ENCODE measurements at regions not wholly inside any gene's neighbourhood (a gene's known extent, or its start where the extent isn't known, plus 50 kb on each side); places are given as distances from the start of the nearest gene placed in this dataset.

DNA sequence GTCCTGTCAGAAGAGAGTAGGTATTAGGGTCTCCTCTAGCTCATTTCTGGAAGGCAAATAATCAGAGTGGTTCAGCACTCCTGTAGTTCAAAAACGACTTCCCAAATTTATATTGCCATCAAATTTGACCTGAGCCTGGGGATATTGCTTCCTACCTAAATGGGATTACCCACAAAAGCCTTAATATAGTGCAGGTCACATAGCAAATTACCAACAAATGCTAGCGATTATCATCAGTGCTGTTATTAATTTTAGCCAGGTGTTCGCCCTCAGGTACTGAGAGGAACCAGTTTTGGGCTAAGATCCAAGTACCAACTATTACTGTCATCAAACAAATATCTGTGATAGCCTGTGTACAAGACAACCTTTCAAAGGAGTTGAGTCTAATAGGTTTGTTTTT is 661.8 kb upstream of the PTBP2 start:
- no peak for DNase-seq
- no peaks in the 10 kb centered on the region for H3K4me1 ChIP-seq
- no peaks in the 10 kb centered on the region for H3K9me3 ChIP-seq
- H3K27me3 ChIP-seq, result no peaks in the 10 kb centered on the region
- TF ChIP-seq, protein P1, sequence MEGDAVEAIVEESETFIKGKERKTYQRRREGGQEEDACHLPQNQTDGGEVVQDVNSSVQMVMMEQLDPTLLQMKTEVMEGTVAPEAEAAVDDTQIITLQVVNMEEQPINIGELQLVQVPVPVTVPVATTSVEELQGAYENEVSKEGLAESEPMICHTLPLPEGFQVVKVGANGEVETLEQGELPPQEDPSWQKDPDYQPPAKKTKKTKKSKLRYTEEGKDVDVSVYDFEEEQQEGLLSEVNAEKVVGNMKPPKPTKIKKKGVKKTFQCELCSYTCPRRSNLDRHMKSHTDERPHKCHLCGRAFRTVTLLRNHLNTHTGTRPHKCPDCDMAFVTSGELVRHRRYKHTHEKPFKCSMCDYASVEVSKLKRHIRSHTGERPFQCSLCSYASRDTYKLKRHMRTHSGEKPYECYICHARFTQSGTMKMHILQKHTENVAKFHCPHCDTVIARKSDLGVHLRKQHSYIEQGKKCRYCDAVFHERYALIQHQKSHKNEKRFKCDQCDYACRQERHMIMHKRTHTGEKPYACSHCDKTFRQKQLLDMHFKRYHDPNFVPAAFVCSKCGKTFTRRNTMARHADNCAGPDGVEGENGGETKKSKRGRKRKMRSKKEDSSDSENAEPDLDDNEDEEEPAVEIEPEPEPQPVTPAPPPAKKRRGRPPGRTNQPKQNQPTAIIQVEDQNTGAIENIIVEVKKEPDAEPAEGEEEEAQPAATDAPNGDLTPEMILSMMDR (IDR thresholded peaks at IDR 0.05), result no peak
- TF ChIP-seq POLR2AphosphoS5 (IDR thresholded peaks at IDR 0.05), result no peak
- TF ChIP-seq POLR2A (IDR thresholded peaks at IDR 0.05), result no peak
- TF ChIP-seq EP300 (IDR thresholded peaks at IDR 0.05), result no peak
- no peaks in the 10 kb centered on the region for H3K36me3 ChIP-seq
- intact Hi-C loops (cut with DNase I), result no loop called here
- H3K4me3 ChIP-seq, result no peak overlapping the region
- no peak overlapping the region for H3K27ac ChIP-seq
- whole genome bisulfite sequencing, 2 donors, result 65 to 77% methylated on average over 3 of the region's 3 CpGs

DNA sequence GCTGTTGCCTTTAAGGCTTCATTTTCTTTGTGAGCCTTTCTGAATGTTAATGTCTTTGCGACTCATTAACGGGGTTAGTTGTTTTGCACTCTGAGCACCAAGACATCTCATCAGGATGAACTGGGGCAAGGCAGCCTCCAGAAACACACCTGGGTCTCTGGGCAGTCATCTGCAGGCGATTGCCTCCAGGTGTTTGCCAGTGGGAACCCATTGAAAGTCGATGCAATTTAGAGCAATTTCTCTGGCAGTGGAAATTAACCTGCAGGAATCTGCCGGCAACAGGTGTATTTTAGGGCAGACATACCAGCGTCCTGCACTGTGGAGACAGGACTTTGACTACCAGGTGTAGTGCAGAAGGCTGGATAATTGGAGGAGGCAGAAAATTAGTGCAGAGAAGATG is 661.0 kb upstream of the PTBP2 start:
- WGBS, 2 donors, result 25 to 59% methylated on average over 6 of the region's 6 CpGs
- H3K27ac ChIP-seq, result no peak overlapping the region
- H3K4me1 ChIP-seq, result no peaks in the 10 kb centered on the region
- no peak for DNase-seq
- H3K36me3 ChIP-seq, result no peaks in the 10 kb centered on the region
- TF ChIP-seq, protein P1 (IDR thresholded peaks at IDR 0.05), result no peak
- TF ChIP-seq POLR2A (IDR thresholded peaks at IDR 0.05), result no peak
- no peak for TF ChIP-seq EP300 (IDR thresholded peaks at IDR 0.05)
- intact Hi-C loops (cut with DNase I), result no loop called here
- H3K27me3 ChIP-seq, result no peaks in the 10 kb centered on the region
- no peak overlapping the region for H3K4me3 ChIP-seq
- no peaks in the 10 kb centered on the region for H3K9me3 ChIP-seq

DNA sequence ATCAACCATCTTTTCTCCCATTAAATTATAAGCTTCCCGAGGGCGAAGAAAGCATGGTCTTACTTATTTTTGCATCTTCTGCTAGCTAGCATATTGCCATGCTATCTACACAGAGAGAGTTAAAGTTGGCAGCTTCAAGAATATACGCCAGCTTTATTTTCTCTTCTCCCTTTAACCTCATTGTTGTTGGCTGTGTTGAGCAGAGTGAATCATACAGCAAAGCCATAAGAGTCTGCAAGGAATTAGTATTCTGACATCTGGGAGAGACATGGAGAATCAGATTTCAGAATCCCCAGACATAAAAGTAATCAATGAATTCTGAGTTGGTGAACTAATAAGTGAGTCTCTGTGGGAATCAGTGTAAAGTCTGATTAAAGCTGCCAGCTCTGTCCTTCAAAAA is 649.6 kb upstream of the PTBP2 start:
- Histone ChIP-seq H3K9me3 (no peaks in the 10 kb centered on the region), H3K4me1 (peaks cover 0 to 7% (median 3%) of the 10 kb centered on the region in 4 donors), H3K27ac (no peak overlapping the region), H3K4me3 (no peak overlapping the region), H3K27me3 (no peaks in the 10 kb centered on the region), H3K36me3 (no peaks in the 10 kb centered on the region)
- no peak for TF ChIP-seq POLR2AphosphoS5 (IDR thresholded peaks at IDR 0.05)
- TF ChIP-seq EP300 (IDR thresholded peaks at IDR 0.05), result no peak
- TF ChIP-seq POLR2A (IDR thresholded peaks at IDR 0.05), result no peak
- TF ChIP-seq, protein P1 (IDR thresholded peaks at IDR 0.05), result no peak
- no peak for DNase-seq
- 91 to 92% methylated on average over 3 of the region's 3 CpGs for WGBS, 2 donors
- intact Hi-C loops (cut with DNase I), result no loop called here

DNA sequence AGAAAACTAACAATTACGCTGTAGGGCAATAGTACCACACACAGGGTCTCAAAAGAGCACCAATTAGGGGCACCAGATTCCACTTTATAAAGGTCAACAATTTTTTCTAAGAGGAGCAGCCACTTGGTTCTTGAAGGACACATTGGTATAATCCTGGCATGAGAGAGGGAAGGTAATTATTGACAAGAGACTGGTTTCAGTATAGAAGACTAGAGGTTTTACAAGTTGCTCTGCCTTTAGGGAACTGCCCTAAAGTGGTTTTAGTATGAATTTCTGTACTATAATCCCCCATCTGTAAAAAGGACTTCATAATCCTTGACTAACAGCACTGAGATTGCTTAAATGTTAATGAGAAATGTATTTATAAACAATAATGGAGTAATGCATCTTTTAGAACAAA is 648.5 kb upstream of the PTBP2 start:
- no peaks in the 10 kb centered on the region for H3K27me3 ChIP-seq
- peaks cover 0 to 7% (median 3%) of the 10 kb centered on the region in 4 donors for H3K4me1 ChIP-seq
- no peak overlapping the region for H3K4me3 ChIP-seq
- DNase-seq, result no peak
- no peak overlapping the region for H3K27ac ChIP-seq
- H3K36me3 ChIP-seq, result no peaks in the 10 kb centered on the region
- WGBS, 2 donors, result 87 to 93% methylated on average over 1 of the region's 1 CpG
- H3K9me3 ChIP-seq, result no peaks in the 10 kb centered on the region
- intact Hi-C loops (cut with DNase I), result no loop called here
- TF ChIP-seq POLR2AphosphoS5 (IDR thresholded peaks at IDR 0.05), result no peak
- TF ChIP-seq, protein P1 (IDR thresholded peaks at IDR 0.05), result no peak
- no peak for TF ChIP-seq EP300 (IDR thresholded peaks at IDR 0.05)
- TF ChIP-seq POLR2A (IDR thresholded peaks at IDR 0.05), result no peak

DNA sequence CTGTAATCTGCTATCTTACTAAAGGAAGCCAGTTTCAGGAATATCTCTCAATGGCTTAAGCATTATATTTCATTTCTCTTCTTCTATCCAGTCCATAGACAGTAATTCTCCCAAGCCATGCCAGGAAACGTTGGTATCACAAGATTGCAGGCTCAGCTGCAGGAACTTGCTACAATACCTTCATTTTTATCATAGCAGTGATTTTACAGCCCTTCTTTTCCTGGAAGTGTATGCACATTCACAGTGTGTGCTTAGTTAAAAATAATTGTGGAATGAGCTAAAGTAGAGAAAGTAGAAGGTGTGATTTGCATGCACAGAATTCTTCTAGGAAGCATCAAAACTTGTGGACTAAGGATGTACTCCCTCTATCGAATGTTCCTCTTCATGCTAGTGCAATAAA is 647.2 kb upstream of the PTBP2 start:
- WGBS, 2 donors, result 37 to 51% methylated on average over 2 of the region's 2 CpGs
- DNase-seq, result no peak
- TF ChIP-seq POLR2AphosphoS5 (IDR thresholded peaks at IDR 0.05) (no peak), POLR2A (IDR thresholded peaks at IDR 0.05) (no peak), EP300 (IDR thresholded peaks at IDR 0.05) (no peak)
- TF ChIP-seq, protein P1 (IDR thresholded peaks at IDR 0.05), result no peak
- Histone ChIP-seq H3K36me3 (no peaks in the 10 kb centered on the region), H3K27ac (no peak overlapping the region), H3K27me3 (no peaks in the 10 kb centered on the region), H3K4me1 (peaks cover 0 to 7% (median 3%) of the 10 kb centered on the region in 4 donors), H3K4me3 (no peak overlapping the region), H3K9me3 (no peaks in the 10 kb centered on the region)
- intact Hi-C loops (cut with DNase I), result no loop called here

All from sigmoid colon (tissue), 6 donors.